HL-60 (cell line): ENCODE measurements at regions not wholly inside any gene's neighbourhood (a gene's known extent, or its start where the extent isn't known, plus 50 kb on each side); places are given as distances from the start of the nearest gene placed in this dataset.

ENCODE experiments used
- DNase-seq, 2 experiments: peaks; one replicate each; pipeline ENCODE4 v3.0.0-alpha.2; 2010 to 2020; ENCODE audit warnings: low read depth in 1 of 2, low spot score in 1 of 2
- H3K27ac ChIP-seq: fragments of 250-450 bp; sonication (Bioruptor Pico); replicated peaks from 2 replicates; pipeline ENCODE4 v1.5.1; 2020; ENCODE audit warnings: mild to moderate bottlenecking, moderate library complexity
- H3K27me3 ChIP-seq: fragments of 250-450 bp; sonication (Bioruptor Pico); 2 replicates; pipeline ENCODE4 v1.5.1; 2021; ENCODE audit warnings: mild to moderate bottlenecking, moderate library complexity; ENCODE audit not compliant: insufficient read depth, poor library complexity, severe bottlenecking
- H3K4me3 ChIP-seq: replicated peaks from 2 replicates; pipeline ENCODE4 v1.5.1; 2011; ENCODE audit warnings: mild to moderate bottlenecking, control low read depth, low read length; ENCODE audit not compliant: insufficient read depth
- GABPA ChIP-seq: IDR thresholded peaks from 2 replicates; pipeline ENCODE4 v1.6.1; 2012; ENCODE audit warnings: low read depth
- POLR2AphosphoS5 ChIP-seq: IDR thresholded peaks from 2 replicates; pipeline ENCODE4 v1.6.1; 2012; ENCODE audit warnings: low read depth
- SPI1 ChIP-seq: IDR thresholded peaks from 2 replicates; pipeline ENCODE4 v1.6.1; 2012; ENCODE audit warnings: low read depth, mild to moderate bottlenecking, borderline replicate concordance
- TF ChIP-seq, protein P1 (sequence below): IDR thresholded peaks from 2 replicates; pipeline ENCODE4 v1.6.1; 2012; ENCODE audit warnings: low read depth; ENCODE audit not compliant: insufficient replicate concordance
- TF ChIP-seq, protein P2 (sequence below): IDR thresholded peaks from one replicate; pipeline ENCODE4 v1.5.1; 2011; ENCODE audit warnings: low read length, control low read depth, inconsistent platforms; ENCODE audit not compliant: insufficient read depth

DNA sequence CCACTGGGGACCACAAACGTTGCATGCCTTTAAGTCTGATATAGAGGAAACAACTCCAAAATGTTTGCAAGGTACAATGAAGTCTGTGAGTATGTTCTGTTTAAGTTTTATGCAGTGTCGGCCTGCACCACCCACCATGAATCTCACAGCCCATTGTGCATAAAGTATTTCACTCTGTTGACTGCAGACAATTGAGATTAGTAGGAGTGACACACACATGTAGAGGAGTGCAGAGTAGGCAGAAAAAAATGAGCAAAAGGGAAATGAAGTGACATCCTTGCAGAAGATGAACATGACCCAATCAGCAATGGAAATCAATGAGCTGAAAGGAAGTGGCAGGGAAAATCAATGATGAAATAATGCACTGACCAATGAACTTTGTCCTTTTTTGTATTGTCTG lies 315.6 kb upstream of the PTPRD start:
- TF ChIP-seq, protein P1, sequence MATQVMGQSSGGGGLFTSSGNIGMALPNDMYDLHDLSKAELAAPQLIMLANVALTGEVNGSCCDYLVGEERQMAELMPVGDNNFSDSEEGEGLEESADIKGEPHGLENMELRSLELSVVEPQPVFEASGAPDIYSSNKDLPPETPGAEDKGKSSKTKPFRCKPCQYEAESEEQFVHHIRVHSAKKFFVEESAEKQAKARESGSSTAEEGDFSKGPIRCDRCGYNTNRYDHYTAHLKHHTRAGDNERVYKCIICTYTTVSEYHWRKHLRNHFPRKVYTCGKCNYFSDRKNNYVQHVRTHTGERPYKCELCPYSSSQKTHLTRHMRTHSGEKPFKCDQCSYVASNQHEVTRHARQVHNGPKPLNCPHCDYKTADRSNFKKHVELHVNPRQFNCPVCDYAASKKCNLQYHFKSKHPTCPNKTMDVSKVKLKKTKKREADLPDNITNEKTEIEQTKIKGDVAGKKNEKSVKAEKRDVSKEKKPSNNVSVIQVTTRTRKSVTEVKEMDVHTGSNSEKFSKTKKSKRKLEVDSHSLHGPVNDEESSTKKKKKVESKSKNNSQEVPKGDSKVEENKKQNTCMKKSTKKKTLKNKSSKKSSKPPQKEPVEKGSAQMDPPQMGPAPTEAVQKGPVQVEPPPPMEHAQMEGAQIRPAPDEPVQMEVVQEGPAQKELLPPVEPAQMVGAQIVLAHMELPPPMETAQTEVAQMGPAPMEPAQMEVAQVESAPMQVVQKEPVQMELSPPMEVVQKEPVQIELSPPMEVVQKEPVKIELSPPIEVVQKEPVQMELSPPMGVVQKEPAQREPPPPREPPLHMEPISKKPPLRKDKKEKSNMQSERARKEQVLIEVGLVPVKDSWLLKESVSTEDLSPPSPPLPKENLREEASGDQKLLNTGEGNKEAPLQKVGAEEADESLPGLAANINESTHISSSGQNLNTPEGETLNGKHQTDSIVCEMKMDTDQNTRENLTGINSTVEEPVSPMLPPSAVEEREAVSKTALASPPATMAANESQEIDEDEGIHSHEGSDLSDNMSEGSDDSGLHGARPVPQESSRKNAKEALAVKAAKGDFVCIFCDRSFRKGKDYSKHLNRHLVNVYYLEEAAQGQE: no peak
- no peak for TF ChIP-seq SPI1
- TF ChIP-seq POLR2AphosphoS5: no peak
- TF ChIP-seq, protein P2, sequence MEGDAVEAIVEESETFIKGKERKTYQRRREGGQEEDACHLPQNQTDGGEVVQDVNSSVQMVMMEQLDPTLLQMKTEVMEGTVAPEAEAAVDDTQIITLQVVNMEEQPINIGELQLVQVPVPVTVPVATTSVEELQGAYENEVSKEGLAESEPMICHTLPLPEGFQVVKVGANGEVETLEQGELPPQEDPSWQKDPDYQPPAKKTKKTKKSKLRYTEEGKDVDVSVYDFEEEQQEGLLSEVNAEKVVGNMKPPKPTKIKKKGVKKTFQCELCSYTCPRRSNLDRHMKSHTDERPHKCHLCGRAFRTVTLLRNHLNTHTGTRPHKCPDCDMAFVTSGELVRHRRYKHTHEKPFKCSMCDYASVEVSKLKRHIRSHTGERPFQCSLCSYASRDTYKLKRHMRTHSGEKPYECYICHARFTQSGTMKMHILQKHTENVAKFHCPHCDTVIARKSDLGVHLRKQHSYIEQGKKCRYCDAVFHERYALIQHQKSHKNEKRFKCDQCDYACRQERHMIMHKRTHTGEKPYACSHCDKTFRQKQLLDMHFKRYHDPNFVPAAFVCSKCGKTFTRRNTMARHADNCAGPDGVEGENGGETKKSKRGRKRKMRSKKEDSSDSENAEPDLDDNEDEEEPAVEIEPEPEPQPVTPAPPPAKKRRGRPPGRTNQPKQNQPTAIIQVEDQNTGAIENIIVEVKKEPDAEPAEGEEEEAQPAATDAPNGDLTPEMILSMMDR: no peak
- no peak for TF ChIP-seq GABPA

DNA sequence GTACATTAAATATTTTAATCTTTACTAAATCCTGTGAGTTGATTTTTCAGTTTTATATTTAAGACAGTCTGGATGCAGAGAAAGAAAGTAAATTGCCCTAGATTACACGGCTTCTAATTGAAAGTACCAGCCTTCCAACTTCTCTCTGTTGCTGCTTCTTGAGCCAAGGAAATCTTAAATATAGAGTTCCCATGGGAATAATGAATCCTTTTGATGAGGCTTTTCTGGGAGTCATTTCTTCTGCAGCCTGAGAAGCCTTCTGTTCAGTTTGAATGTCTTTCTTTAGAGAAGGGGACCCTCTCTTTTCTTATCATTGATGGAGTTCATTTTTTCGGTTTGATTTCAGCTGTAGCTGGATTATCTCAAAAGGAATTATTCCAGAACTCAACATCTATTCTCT lies 317.3 kb upstream of the PTPRD start:
- H3K27ac ChIP-seq: no peak overlapping the region
- no peaks in the 10 kb centered on the region for H3K27me3 ChIP-seq
- no peak overlapping the region for H3K4me3 ChIP-seq
- DNase-seq: no peak
- no peak for TF ChIP-seq GABPA
- TF ChIP-seq, protein P1: no peak
- TF ChIP-seq POLR2AphosphoS5: no peak

More for the DNA sequence above, 315.6 kb upstream of the PTPRD start:
- no peak overlapping the region for H3K27ac ChIP-seq
- H3K27me3 ChIP-seq: no peaks in the 10 kb centered on the region
- no peak overlapping the region for H3K4me3 ChIP-seq
- no peak for DNase-seq

DNA sequence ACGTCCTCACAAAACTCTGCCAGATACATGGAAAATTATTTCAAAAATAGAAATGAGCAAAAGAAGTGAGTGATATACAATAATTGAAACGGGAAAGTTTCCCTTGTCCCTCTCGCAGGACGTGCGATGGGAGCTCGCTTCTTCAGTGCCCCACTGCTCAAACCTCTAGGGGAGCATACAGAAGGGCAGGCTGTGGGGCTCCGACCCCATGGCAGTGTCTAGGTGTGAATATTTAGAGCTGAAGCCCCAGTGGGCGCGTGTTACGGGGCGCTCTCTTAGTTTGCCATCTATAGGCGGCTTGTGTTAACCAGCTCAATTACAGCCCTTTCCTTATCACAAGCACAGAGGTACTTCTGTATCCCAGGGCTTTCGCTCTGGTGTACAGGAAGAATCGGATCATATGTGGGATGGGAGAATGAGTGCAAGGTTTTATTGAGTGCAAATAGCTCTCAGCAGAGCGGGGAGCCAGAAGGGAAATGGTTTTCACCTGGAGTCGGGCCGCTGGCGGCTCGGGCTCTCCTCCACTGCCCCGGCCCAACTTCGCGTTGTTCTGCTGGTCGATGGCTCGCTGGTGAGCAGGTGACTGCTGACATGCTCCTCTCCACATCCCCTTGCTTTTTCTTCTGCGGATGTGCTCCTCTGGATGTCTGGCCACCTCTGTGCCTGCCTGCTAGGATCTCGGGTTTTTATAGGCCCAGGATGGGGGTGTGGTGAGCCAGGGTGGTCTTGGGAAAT lies 334.0 kb upstream of the PTPRD start:
- TF ChIP-seq GABPA (no peak), POLR2AphosphoS5 (no peak)
- TF ChIP-seq, protein P1: no peak
- no peak overlapping the region for H3K4me3 ChIP-seq
- DNase-seq: no peak
- H3K27me3 ChIP-seq: no peaks in the 10 kb centered on the region
- H3K27ac ChIP-seq: no peak overlapping the region

DNA sequence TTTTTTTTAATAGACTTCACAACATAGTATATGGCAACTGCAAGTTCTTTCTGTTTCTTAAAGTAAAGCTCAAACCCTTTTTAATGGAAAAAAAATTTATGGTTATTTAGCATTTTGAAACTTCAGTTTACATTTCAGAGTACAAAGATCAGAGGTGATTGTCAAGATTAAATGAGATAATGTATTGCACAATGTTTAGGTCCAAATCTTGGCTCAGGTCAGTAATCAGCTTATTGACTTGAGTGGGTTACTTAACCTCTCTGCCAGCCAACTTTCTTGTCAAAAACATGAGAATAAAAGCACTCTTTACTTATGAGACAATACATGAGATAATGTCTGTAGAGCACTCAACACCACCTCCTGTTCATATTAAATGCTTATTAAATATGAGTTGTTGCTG lies 345.1 kb upstream of the PTPRD start:
- Histone ChIP-seq H3K27me3 (no peaks in the 10 kb centered on the region), H3K27ac (no peak overlapping the region), H3K4me3 (no peak overlapping the region)
- TF ChIP-seq SPI1 (no peak), POLR2AphosphoS5 (no peak), GABPA (no peak)
- TF ChIP-seq, protein P1: no peak
- TF ChIP-seq, protein P2: no peak
- no peak for DNase-seq
